ENCODE measurements at regions not wholly inside any gene's neighbourhood (a gene's known extent, or its start where the extent isn't known, plus 50 kb on each side); places are given as distances from the start of the nearest gene placed in this dataset.
"Not testable (repeated sequence)": the region's sequence is repeated elsewhere in the genome, so short reads cannot be mapped to it uniquely, and the experiment has no call there.

DNA sequence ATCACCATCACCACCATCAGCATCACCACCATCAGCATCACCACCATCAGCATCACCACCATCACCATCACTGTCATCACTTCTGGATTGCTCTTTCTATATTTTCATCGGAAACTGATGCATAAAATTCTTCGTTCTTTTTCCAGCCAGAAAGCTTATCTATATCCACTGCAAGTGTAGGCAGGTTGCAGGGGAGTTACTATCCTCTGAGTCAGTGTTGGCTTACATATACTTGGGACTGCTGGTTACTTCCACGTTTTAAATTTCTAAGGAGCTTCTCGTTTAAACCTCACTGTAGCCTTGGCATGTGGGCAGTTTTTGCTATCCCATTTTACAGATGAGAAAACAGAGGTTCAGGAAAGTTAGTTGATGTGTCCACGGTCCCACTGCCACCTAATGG, 66.1 kb downstream of the FOXL3 start:
- DNase-seq (ENCODE audit: low read depth in 2 of 3, low spot score in 1 of 3): no peak

DNA sequence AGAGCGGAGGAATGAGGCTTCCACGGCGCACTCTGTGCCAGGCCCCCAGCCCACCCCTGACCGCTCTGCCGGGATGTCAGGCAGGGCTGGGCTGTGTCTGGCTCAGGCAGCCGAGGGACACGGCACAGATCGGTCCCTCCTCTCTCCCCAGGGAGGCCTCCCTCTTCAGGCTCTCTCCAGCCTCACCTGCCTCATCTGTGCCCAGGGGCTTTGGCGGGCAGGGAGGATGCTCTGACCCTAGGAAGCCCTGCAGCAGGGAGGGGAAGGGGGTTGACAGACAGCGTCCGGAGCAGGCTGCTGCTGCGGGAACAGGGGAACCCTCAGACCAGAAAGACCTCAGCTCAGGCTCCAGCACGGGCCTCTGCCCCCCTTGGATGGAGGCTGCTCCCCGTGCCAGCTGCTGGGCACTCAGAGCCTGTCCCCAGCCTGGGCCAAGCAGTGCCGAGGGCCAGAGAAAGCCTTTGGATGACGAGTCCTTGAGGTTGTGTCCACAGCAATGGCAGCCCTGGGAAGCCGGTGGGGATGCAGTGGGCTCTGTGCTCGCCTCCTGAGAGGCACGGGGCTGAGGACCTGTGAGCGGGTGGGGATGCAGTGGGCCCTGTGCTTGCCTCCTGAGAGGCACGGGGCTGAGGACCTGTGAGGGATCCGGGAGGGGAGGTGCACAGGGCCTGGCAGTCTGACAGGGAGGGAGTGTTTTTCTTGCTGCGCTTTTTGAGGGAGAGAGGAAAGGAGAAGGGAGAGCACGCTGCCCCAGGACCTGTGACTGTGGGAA, 66.9 kb downstream of the FOXL3 start:
- no peak for DNase-seq (ENCODE audit: low read depth in 2 of 3, low spot score in 1 of 3)

DNA sequence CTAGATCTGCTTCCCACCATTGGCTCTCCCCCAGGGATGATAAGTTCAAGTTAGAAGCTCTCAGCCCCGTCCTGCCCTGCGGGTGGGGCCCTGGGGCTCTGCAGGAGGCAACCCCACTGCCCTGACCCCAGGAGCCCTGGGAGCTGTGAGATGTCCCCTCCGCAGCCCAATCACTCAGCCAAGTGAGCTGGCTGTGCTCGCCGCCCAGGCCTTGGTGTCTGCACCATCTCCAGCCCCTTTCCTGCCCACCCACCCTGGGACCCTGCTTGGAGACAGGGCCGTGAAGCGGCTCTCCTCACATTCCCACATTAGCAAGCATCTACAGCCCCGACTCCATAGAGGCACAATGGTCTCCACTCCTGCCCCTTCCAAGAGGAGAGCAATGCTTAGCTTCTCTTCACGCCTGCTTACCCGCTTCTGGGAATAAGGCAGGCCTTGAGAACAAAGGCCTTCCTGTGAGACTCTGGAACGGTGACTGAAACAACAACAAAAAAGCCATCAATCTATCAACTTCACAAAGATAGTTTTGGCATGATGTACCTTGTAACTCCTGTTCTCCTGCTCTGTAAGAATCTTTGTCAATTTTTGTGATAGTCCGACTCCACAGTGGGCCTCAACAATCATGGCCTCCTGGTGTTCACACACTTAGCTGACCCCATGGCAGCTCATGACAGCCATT, 67.7 kb downstream of the FOXL3 start:
- no peak for DNase-seq (ENCODE audit: low read depth in 2 of 3, low spot score in 1 of 3)

DNA sequence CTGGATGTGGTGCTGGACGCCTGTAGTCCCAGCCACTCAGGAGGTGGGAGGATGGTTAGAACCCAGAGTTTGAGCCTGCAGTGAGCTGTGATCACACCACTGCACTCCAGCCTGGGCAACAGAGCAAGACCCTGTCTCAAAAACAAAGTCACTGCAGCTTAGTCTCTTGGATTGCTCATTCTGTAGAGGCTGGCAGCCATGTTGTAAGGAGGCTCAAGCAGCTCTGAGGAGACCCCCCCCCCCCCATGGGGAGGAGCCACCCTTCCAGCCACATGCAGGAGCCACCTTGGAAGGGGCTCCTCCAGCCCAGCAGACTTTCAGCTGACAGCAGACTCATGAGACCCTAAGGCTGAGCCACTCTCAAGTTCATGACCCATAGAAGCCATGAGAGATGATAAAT, 68.4 kb downstream of the FOXL3 start:
- no peak for DNase-seq (ENCODE audit: low read depth in 2 of 3, low spot score in 1 of 3)

DNA sequence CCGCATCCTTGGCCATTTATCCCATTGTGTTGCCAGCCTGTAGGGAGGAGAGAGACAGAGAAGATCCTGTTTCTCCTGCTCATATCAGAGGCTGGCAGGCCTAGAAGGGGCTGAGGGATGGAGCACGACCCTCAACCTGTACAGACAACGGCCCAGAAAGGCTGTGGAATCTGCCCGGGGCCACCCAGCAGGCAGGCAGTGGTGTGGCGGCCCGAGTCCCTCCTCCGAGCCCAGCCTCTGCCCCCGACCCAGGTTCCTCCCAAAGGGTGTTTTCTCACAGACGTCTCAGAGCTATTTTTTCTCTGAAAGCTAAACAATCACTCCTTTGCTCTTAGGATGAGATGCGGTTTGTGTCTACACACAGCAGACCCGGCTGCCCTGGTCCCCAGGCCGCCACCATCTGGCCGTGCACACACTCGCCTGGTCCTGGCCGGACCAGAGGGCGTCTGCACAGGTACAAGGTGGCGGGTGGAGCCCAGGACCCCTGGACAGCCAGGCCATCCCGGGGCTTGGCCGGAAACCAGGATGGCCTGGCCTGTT, 69.3 kb downstream of the FOXL3 start:
- DNase-seq (ENCODE audit: low read depth in 2 of 3, low spot score in 1 of 3): no peak

DNA sequence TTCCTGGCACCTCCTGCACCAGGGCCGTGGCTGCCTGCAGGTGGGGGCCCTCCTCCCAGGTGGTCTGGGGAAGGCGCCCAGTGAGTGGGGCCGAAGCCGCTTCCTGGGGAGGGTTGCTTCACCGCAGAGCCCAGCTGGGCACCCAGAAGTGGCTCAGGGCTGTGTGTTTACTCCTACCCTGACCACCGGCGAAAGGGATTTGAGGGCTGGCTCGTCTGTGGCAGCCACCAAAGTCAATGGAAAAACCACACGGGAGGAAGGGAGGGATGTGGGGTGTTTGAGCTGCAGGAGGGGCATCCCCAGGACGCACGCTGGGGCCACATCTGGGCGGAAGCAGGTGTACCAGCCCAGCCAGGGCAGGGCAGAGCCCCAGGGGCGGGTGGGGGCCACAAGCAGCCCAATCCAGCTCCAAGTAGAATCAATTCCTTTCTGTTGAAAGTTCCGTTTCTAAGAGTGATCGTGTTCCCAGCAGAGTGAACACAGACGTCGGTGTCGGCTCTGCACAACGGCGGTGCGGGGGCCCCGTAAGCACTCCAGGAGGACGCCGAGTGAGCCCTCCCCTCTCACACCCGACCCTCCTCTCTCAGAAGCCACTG, 69.9 kb downstream of the FOXL3 start:
- no peak for DNase-seq (ENCODE audit: low read depth in 2 of 3, low spot score in 1 of 3)

DNA sequence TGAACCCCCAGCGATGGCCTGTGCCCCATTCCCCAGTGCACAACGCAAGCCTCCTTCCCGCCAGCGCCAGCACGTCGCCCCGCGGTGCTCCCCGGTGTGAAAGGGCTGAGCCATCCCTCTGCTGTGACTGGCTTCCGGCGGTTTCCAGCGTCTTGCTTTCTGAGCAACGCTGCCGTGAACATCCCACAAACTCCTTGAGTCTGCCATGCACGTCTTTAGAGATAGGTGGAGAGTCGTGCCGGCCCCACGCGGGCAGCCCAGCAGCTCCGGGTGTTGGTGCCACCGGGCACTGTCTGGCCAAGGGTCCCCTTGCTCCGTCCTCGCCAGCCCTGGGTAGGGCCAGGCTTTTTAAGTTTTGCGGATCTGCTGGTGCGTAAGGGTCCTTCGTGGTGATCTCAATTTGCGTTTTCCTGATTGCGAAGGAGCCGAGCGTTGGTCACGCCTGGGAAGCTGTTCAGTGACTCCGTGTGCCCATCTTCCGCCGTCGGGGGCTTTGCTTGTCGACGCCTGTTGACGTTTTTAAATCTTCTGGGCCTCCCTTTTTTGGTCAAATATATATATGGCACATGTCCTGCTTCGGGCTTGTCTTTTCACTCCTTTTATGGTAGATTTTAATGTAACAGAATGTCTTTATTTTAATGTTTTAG, 70.6 kb downstream of the FOXL3 start:
- DNase-seq (ENCODE audit: low read depth in 2 of 3, low spot score in 1 of 3): peak in 2 of 3 donors; percentile 18 to 40

DNA sequence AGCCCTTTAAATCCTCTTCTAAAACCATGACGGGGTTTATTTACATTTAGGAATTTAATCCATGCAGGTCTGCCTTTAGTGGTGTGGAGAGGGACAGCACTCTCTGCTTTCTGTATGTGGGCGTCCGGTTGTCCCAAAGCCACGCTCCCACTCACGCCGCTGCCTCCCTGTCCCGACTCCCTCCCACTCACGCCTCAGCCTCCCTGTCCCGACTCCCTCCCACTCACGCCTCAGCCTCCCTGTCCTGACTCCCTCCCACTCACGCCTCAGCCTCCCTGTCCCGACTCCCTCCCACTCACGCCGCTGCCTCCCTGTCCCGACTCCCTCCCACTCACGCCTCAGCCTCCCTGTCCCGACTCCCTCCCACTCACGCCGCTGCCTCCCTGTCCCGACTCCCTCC, 71.2 kb downstream of the FOXL3 start:
- not testable (repeated sequence) for DNase-seq (ENCODE audit: low read depth in 2 of 3, low spot score in 1 of 3)

DNA sequence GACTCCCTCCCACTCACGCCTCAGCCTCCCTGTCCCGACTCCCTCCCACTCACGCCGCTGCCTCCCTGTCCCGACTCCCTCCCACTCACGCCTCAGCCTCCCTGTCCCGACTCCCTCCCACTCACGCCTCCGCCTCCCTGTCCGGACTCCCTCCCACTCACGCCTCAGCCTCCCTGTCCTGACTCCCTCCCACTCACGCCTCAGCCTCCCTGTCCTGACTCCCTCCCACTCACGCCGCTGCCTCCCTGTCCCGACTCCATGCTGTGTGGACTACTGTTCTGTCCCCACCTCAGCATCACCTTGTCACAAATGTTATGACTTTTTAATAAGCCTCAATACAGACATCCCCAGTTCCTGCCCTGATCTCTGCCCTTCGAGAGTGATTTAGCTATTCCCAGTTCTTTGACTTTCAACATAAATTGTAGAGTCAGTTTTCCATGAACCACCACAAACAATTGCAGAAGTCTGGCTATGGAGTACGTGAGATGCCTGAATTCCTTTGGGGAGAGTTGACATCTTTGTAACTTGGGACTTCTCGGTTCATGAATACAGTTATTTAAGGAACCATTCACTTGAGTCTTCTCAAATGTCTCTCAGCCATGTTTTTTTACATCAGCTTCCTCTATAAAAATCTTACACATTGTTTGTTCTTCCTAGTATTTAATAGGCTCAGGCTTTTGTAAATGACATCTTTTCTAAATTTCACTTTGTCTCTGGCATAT, 71.9 kb downstream of the FOXL3 start:
- DNase-seq (ENCODE audit: low read depth in 2 of 3, low spot score in 1 of 3): no peak

DNA sequence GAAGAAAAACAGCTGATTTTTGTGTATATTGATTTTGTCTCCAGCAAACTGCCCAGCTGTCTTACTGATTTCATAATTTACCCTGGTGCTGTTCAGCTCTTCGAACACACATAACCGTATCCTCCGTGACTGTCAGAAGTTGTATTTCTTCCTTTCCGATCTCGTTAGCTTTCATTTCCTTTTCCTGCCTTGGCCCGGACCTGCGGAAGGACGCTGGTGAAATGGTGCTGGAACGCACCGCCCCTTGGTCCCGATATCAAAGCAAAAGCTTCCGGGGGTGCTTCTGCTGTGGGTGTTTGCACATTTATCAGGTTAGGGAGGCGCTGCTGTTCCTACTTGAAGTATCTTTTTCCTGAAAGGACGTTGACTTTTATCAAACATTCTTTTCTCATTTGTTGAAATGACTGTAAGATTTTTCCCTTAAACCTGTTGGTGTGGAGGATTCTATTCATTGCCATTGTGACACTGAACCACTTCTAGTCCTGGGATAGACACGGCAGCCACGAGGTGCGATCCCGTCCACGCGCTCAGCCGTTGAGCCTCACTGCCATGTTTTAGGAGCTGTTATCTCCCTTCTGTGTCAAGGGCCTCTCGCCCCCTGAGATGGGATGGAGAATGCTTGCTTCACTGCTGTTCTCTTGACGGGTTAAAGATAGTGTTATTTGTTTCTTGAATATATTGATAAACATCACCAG, 72.6 kb downstream of the FOXL3 start:
- peak in 2 of 3 donors; percentile 20 to 26 for DNase-seq (ENCODE audit: low read depth in 2 of 3, low spot score in 1 of 3)

DNA sequence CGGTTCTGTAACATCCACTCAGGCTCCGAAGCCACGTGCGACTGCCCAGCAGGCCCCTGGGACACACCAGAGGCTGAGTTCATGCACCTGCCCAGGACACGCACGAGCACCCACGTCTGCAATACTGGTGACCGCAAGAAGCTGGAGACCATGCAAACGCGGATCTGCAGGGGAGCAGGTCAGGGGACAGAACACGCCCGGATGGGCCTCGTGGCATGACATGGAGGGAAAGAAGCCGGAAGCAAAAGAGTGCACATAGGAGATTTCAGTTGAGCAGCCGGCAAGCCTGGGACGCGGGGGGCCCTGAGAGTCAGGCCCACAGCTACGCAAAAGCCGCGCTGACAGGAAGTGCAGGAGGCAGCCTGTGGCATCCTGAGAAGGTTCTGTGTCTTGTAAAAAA, 73.7 kb downstream of the FOXL3 start:
- no peak for DNase-seq (ENCODE audit: low read depth in 2 of 3, low spot score in 1 of 3)

DNA sequence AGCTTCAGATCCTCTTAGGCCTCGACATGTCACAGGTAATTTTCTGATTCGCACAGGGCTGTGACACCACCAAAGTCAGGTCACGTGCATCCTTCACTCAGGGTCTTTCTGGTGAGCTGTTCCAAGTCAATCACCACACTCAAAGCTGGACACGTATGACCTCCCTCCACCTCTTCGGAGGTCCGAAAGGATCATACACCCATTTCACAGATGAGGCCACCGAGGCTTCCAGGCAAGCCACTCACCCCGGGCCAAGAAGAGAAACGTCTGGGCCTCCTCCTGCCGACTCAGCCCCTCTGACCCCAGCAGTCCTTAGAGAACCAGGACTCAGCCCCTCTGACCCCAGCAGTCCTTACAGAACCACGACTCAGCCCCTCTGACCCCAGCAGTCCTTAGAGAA, 74.6 kb downstream of the FOXL3 start:
- DNase-seq (ENCODE audit: low read depth in 2 of 3, low spot score in 1 of 3): no peak

DNA sequence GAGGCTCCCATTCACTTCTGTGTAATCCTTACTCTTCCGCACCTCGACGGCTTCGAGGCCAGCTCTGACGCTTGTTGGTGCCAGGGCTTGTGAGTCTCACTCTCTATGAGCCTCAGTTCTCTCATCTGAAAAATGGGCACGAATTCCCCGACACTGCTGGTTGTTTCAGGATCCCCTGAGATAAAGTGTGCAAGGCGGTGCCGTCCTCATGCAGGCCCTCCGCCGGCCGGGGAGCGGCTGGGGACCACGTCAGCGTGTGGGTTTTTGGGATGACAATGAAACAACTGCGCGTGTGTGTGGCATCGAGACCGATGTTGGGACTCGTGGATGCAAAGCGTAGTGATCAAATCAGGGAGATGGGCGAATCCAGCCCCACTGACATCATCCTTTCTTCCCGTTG, 75.6 kb downstream of the FOXL3 start:
- no peak for DNase-seq (ENCODE audit: low read depth in 2 of 3, low spot score in 1 of 3)

DNA sequence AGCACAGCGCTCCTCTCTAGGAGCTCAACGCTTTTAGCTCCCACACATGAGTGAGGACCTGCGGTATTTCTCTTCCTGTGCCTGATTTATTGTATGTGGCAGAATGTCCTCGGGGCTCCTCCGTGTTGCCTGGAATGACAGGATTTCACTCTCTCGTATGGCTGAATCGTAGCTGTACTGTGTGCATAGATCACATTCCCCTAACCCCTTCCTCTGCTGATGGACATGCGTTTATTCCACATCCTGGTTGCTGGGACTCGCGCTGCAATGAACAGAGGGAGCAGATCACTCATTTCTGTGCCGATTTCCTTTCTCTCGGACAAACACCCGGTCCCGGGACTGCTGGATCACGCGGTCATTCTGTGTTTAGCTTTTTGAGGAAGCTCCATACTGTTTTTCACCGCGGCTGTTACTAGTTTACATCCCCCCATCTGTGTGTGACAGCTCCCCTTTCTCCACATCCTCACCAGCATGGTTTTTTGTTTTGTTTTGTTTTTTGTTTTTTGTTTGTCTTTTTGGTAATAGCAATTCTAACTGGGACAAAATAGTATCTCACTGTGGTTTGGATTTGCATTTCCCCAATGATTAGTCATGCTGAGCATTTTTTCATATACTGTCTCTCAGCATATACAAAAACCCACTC, 76.3 kb downstream of the FOXL3 start:
- DNase-seq (ENCODE audit: low read depth in 2 of 3, low spot score in 1 of 3): no peak

DNA sequence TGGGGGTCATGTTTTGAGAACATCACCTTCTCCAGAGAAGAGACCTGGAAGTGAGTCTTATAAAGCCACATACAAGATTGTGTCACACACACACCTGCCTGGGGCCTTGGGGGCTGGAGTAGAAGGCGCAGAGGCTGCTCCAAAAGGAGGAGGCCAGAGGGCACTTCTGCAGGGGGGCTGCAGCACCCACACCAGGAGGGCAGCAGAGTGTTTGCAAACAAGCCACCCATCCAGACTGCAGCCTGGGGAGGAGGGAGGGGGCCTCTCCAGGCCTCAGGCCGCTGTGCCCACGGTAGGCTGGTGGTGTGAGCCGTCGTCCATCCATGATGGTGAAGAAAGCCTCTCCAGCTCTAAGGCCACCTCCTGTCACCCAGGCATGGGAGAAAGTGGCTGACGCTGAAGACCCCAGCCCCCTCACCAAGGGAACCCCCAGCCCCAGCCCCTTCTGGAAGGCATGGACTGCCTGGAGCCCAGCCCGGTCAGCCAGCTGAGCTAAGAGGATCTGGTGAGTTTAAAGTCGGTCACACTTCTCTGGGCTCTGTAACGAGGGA, 77.5 kb downstream of the FOXL3 start:
- DNase-seq (ENCODE audit: low read depth in 2 of 3, low spot score in 1 of 3): no peak

DNA sequence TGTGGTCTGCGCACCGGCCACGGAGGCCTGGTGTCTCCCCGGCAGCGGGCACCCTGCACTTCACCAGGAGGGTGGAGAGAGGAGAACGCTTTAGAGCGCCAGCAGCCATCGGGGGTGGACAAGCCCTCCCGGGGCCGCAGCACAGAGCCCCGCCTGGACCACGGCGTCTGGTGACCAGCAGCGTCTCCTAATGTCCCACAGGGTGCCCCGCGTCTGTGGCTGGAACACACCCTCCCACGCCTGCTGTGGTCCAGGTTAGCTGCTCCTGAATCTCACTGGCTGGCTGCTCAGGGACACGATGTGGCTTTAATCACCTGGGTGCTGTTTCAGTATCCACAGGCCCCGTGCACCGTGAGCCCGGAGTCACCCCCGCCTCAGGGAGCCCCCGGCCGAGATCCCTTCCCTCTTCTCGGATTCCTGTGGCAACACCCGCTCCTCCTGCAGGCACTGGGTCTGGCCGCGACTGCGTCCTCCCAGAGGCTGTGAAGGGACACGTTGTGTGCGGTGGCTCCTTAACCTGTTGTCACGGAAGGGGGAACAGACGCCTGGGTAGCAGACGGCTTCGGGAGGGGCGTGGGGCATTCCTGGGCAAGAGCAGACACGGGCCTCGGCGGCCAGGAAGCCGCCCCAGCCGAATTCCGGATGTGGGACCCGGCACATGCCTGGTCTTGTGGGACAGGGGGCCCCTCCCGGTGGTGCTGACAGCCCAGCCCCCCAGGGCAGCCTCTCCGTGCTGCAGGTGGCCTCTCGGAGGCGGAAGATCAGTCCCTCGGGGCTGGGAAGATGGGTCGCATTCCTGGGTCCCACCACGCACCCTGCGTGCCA, 78.9 kb downstream of the FOXL3 start:
- no peak for DNase-seq (ENCODE audit: low read depth in 2 of 3, low spot score in 1 of 3)

DNA sequence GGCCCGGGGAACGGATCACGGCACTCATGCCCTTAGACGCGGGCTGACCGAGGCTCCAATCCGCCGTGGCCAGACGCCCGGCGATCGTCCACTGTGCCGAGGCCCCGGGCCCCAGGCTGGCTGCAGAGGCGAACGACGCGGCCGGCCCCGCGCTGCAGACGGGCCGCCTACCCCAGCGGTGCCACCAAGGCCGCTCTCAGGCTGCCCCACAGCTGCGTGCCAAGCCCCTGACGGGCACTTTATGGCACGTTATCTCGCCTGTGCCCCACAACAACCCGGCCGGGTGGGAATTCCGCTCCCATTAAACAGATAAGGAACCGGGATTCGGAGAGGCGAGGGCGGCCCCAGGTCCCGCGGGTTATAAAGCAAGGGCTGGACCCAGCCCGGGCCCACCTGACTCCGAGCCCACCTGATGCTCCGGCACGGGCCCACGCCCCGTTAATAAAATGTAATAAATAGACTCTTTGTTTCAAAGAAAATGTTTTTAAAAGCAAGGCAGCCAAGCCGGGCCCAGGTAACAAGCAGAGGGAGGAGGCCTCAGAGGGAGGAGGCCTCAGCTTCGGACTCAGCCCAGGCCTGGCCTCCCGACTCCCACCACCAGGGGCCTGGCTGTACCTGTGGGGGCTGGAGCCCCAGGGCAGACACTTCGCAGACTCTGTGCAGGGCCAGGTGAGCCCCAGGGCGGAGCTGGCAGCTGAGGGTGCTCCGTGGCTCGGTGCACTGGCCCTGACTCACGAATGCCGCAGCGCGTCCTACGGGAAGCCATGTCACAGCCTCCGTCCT, 79.7 kb downstream of the FOXL3 start:
- DNase-seq (ENCODE audit: low read depth in 2 of 3, low spot score in 1 of 3): no peak

DNA sequence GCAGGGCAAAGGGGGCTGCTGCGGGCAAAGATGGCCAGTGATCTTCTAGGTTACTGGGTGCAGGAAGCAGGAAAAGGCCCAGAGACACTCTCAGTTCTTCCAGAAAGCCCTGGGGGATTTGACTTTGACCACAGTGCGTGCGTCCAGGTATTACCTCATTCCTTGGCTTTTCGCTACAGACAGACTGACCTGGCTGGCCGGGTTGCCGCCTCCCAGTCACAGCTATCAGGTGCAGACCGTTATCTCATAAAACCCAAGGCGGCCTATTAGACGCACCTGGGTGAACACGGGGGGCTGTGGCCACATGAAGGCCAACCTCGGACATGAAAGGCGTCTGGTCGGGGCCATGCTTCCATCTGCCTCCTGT, 80.3 kb downstream of the FOXL3 start:
- DNase-seq (ENCODE audit: low read depth in 2 of 3, low spot score in 1 of 3): no peak

Data from stimulated activated CD4-positive, alpha-beta T cell treated with anti-CD3 and anti-CD28 coated beads, Interleukin-12 subunit alpha, Interleukin-12 subunit beta, amount 100 ng/mL, for 48 hours (primary cell).